ENCODE measurements at regions not wholly inside any gene's neighbourhood (a gene's known extent, or its start where the extent isn't known, plus 50 kb on each side); places are given as distances from the start of the nearest gene placed in this dataset.

DNA sequence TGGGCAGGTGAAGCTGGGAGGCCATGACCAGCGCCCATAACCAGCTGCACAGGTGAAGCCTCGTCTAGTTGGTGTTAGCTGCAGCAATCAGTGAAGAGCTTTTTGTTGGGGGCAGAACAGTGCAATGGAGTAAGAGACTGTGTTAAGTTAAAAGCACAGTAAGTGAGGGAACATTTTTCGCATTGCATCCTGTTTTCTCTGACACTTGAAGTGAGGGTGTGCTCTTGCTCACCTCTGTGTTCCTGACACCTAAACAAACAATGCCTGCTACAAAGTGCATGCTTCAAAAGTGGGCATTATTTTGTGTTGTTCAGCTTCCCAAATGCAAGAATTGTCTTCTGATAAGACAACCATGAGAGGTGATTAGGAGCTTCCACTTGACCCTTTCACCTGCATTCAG is 324.0 kb upstream of the ACVR2A start (continued):
- TF ChIP-seq ZNF462 (CRISPR knock-in tag; IDR thresholded peaks at IDR 0.05) (no peak), ZNF331 (CRISPR knock-in tag; IDR thresholded peaks at IDR 0.05; ENCODE audit: low read depth) (no peak)

GRCh38 chr2:147519178-147519577 is 325.7 kb upstream of the ACVR2A start:
- TF ChIP-seq STAT1 (IDR thresholded peaks at IDR 0.05; ENCODE audit: unreplicated experiment) = no peak
- no peak for TF ChIP-seq EZH2phosphoT487 (IDR thresholded peaks at IDR 0.05; ENCODE audit: unreplicated experiment)
- no peak for TF ChIP-seq CREB1 (CRISPR knock-in tag; IDR thresholded peaks at IDR 0.05; ENCODE audit: low read depth)
- no peak for TF ChIP-seq REST (IDR thresholded peaks at IDR 0.05; ENCODE audit: unreplicated experiment)
- ATAC-seq (no peak), DNase-seq (ENCODE audit: low spot score) (no peak)
- H3K27ac Mint-ChIP-seq = no peak overlapping the region
- H3K4me1 Mint-ChIP-seq = no peaks in the 10 kb centered on the region
- Histone ChIP-seq H3K27ac (ENCODE audit: low read depth) (no peak overlapping the region), H3K79me2 (replicated peaks; ENCODE audit: insufficient read depth) (no peaks in the 10 kb centered on the region), H3K9me2 (ENCODE audit: insufficient read depth) (0 out of 2 replicates have a peak, but pooled peaks cover 14% of the 10 kb centered on the region), H3K4me1 (ENCODE audit: insufficient read depth) (no peaks in the 10 kb centered on the region), H2AFZ (no peak overlapping the region), H3K4me2 (no peak overlapping the region), H3F3A (replicated peaks; ENCODE audit: low read depth) (no peaks in the 10 kb centered on the region), H4K20me1 (replicated peaks; ENCODE audit: insufficient read depth) (no peaks in the 10 kb centered on the region), H3K36me3 (ENCODE audit: insufficient read depth) (no peaks in the 10 kb centered on the region), H3K4me3 (no peak overlapping the region), H3K27me3 (ENCODE audit: insufficient read depth) (no peaks in the 10 kb centered on the region)
- no peaks in the 10 kb centered on the region for H3K27me3 Mint-ChIP-seq (ENCODE audit: insufficient read depth, low read depth, poor library complexity)
- H3K9me3 Mint-ChIP-seq = peaks cover 6% of the 10 kb centered on the region; the same call in 2 of the 3 replicates
- H3K36me3 Mint-ChIP-seq (ENCODE audit: low read depth) = no peaks in the 10 kb centered on the region
- H3K4me3 Mint-ChIP-seq = no peak overlapping the region

Data from GM23338 (cell line).